Thyroid gland (tissue), 4 donors: ENCODE measurements at regions not wholly inside any gene's neighbourhood (a gene's known extent, or its start where the extent isn't known, plus 50 kb on each side); places are given as distances from the start of the nearest gene placed in this dataset.

ENCODE experiments used
- POLR2A ChIP-seq, 2 donors: fragments of 450-650 bp; IDR thresholded peaks; one replicate each; pipeline ENCODE4 v1.6.1; 2017; ENCODE audit warnings: antibody characterized with exemption in 2 of 2, mild to moderate bottlenecking in 2 of 2, moderate library complexity in 1 of 2
- TF ChIP-seq, protein P1 (sequence below), 6 experiments: fragments of 200-600 bp in 3 of 6; fragments of 450-650 bp in 3 of 6; sonication (generic) in 3 of 6; IDR thresholded peaks; one replicate each; pipeline ENCODE4 v1.5.1; 2016 to 2019; ENCODE audit warnings: antibody characterized with exemption in 6 of 6, mild to moderate bottlenecking in 2 of 6, inconsistent platforms in 1 of 6, moderate library complexity in 1 of 6

DNA sequence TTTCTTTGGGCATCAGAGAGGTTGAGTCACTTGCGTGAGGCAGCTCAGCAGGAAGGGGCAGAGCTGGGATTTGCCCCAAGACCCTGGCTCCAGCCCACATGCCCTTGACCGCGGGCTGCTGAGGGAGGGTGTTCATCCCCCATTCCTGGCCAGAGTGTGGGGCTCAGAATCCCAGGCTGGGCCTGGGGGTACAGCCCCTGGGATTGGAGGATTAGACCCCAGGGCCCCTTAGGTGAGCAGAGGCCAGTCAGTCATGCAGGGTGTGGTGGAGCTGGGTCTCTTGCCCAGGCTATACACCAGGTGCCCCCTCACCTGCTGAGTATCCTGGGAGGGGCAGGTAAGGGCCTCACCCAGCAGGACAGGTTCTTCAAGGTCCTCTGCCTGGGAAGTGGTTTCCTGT lies 68.4 kb upstream of the ZNF716 start:
- TF ChIP-seq POLR2A (IDR thresholded peaks at IDR 0.05) = no peak
- TF ChIP-seq, protein P1, sequence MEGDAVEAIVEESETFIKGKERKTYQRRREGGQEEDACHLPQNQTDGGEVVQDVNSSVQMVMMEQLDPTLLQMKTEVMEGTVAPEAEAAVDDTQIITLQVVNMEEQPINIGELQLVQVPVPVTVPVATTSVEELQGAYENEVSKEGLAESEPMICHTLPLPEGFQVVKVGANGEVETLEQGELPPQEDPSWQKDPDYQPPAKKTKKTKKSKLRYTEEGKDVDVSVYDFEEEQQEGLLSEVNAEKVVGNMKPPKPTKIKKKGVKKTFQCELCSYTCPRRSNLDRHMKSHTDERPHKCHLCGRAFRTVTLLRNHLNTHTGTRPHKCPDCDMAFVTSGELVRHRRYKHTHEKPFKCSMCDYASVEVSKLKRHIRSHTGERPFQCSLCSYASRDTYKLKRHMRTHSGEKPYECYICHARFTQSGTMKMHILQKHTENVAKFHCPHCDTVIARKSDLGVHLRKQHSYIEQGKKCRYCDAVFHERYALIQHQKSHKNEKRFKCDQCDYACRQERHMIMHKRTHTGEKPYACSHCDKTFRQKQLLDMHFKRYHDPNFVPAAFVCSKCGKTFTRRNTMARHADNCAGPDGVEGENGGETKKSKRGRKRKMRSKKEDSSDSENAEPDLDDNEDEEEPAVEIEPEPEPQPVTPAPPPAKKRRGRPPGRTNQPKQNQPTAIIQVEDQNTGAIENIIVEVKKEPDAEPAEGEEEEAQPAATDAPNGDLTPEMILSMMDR (IDR thresholded peaks at IDR 0.05) = no peak
